ENCODE measurements at regions not wholly inside any gene's neighbourhood (a gene's known extent, or its start where the extent isn't known, plus 50 kb on each side); places are given as distances from the start of the nearest gene placed in this dataset.

DNA sequence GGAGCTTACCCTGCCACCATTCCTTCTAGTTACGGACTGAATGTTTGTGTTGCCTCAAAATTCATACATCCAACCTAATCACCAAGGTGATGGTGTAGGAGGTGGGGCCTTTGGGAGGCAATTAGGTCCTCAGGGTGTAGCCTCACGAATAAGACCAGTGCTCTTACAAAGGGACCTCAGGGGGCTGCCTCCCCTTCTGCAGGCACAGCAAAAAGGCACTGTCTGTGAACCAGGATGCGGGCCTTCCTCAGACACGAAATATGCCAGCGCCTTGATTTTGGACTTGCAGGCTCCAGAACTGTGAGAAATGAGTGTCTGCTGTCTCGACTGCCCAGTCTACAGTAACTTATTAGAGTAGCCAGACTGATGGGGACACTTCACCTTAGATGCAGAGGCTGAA, 150.4 kb upstream of the HDAC4 start:
- TF ChIP-seq, protein P1, sequence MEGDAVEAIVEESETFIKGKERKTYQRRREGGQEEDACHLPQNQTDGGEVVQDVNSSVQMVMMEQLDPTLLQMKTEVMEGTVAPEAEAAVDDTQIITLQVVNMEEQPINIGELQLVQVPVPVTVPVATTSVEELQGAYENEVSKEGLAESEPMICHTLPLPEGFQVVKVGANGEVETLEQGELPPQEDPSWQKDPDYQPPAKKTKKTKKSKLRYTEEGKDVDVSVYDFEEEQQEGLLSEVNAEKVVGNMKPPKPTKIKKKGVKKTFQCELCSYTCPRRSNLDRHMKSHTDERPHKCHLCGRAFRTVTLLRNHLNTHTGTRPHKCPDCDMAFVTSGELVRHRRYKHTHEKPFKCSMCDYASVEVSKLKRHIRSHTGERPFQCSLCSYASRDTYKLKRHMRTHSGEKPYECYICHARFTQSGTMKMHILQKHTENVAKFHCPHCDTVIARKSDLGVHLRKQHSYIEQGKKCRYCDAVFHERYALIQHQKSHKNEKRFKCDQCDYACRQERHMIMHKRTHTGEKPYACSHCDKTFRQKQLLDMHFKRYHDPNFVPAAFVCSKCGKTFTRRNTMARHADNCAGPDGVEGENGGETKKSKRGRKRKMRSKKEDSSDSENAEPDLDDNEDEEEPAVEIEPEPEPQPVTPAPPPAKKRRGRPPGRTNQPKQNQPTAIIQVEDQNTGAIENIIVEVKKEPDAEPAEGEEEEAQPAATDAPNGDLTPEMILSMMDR (IDR thresholded peaks at IDR 0.05; ENCODE audit: extremely low read depth in 1 of 2, insufficient read depth in 1 of 2, low read depth in 1 of 2, low read length in 2 of 2) = no peak
- TF ChIP-seq EZH2 (IDR thresholded peaks at IDR 0.05; ENCODE audit: borderline replicate concordance, low read depth, low read length, severe bottlenecking) = no peak
- TF ChIP-seq POLR2A (IDR thresholded peaks at IDR 0.05; ENCODE audit: low read depth, low read length) = no peak
- TF ChIP-seq POLR2AphosphoS5 (IDR thresholded peaks at IDR 0.05; ENCODE audit: insufficient read depth, low read depth, low read length) = no peak
- TF ChIP-seq, protein P2, sequence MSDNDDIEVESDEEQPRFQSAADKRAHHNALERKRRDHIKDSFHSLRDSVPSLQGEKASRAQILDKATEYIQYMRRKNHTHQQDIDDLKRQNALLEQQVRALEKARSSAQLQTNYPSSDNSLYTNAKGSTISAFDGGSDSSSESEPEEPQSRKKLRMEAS (IDR thresholded peaks at IDR 0.05; ENCODE audit: insufficient read depth, insufficient read length) = no peak
- no peak for TF ChIP-seq FOS (IDR thresholded peaks at IDR 0.05; ENCODE audit: borderline replicate concordance, insufficient read depth, low read length)
- no peak for TF ChIP-seq JUN (IDR thresholded peaks at IDR 0.05; ENCODE audit: borderline replicate concordance, insufficient read depth, insufficient read length, low read depth)
